ENCODE measurements at regions not wholly inside any gene's neighbourhood (a gene's known extent, or its start where the extent isn't known, plus 50 kb on each side); places are given as distances from the start of the nearest gene placed in this dataset.

DNA sequence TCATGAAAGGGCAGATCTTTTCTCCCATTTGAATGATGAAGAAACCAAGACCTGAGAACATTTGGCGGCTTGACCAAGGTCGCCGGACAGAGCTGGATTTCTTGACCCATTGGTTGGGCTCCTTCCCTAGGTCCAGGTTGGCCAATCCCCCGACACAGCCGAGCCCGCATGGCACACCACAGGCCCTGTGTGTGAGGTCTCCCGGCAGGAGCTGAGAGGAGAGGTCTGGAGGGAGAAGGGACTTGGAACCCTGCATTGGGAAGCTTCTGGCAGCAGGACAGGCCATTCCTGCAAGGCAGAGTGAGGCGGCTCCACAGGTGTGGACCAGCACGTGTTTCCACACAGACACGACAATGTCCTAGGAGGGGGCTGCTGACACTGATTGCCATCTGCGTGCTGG, 98.6 kb upstream of the THY1 start:
- DNase-seq (ENCODE audit: low read depth): no peak

DNA sequence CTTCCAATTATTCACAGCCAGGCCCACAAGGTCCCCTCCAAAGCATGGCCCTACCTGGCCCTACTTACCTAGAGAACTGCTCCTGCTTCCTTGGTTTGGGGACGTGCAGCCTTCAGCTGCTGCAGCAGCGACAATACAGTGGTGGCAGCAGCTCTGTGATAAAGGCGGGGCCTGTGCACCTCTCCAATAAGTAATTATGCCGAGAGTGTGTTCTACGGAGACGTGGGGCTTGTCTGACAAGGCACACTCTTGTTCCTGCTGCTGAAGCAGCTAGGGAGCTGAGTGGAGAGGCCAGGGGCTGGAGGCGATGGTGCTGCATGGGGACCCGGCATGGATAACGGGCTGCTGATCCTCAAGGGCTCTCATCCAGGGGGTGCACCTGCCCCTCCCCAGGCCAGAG, 98.0 kb upstream of the THY1 start:
- no peak for DNase-seq (ENCODE audit: low read depth)

DNA sequence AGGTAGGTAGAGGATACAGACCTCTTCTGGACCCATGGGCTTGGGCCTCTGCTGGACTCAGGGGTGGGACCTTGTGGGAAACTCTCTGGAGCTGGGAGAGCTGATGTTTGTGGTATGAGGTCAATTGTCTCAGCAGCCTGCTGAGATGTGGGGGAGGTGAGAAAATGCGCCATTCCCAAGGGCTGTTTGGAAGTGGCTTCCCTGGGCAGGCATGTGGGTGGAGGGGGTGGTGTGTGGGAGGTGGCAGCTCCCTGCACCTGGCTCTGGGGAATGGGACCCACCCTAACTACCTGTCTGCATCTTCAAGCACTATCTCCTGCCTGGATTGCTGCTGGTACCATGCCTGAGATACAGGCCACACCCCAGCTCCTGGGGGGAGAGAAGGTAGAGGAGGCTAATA, 97.4 kb upstream of the THY1 start:
- DNase-seq (ENCODE audit: low read depth): no peak

DNA sequence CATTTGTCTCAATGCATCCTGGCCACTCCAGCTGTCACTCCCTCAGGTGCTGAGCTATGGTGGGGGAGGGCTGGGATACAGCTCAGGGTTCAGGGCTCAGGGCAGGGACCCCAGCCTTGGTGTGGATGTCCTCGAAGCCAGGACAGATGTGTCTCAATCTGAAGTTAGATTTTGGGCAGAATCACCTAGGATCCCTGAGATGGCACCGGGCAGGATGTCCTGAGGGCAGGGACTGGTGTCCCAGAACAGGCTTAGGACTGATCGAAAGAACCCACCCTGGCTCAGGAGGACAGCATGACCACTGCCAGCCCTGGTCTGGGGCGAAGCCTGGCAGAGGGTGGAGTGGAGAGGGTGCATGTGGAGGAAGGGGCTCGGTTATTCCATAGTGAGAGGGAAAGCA, 96.8 kb upstream of the THY1 start:
- no peak for DNase-seq (ENCODE audit: low read depth)

DNA sequence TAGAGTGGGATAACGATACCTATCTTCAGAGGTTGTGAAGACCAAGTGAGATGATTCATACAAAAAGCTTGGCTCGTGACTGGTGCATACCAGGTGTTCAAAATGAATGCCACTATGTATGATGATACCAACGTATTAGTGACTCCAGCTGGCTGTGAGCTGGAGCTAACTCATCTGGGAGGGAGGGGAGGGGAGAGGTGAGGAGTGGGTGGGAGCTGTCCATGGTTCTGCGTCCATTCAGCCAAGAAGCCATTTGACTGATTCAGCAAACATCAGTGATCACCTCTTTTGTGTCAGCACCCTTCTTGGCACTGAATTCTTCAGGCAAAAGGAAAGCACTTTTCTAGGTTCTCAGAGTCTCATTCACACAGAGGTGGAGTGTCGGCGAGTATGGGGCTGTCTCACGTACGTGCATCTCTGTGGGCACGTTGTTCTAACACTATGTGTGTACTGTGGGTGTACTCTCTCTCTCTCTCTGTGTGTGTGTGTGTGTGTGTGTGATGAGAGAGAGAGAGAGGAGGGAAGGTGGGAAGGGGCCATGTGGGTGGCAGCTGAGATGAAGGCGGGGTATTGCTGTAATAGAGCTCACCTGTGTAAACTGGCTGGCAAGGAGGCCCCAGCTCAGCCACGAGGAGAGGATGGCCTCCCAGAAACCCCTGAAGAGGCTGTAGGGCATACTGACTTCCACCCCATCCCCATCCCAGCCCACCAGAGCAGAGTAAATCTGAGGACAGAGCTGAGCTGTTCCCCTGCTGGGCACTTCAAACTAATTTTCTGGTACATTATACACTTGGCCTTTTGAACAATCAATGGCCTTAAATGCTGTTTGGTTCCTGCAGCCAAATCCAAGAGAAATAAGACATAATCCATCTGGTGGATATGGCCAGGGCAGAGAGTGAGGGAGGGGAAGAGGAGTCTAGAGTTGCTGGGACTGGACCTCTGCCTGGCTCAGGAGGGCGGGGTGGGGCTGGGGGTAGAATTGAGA, 96.1 kb upstream of the THY1 start:
- DNase-seq (ENCODE audit: low read depth): peak; percentile 27

DNA sequence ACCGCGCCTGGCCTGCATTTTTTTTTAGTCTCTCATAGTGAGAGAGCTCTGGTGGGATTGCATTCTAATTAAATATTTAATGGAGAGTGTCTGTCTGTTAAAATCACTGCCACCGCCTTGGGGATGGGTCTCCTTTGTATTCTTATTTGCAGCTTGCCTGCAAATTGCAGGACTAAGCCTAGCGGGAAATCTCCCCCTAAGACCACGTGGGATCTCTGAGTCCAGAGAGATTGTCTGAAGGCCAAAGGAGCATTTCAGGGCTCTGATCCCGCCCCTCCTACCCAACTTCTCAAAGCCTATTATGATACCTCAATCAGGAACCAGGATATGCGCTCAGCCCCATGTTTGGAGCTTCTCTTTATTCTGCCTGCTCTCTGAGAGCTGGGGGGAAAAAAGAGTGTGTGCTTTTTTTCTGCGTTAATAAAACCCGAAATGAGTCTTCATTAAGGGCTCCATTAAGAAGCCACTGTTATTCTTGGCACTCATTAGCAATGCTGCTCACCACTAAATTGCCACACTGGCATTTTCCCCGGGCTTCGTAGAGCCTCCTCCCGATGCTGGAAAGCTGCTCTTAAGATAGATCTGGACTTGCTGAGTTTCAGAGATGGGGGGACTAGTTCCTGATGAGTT, 92.9 kb upstream of the THY1 start:
- DNase-seq (ENCODE audit: low read depth): no peak

DNA sequence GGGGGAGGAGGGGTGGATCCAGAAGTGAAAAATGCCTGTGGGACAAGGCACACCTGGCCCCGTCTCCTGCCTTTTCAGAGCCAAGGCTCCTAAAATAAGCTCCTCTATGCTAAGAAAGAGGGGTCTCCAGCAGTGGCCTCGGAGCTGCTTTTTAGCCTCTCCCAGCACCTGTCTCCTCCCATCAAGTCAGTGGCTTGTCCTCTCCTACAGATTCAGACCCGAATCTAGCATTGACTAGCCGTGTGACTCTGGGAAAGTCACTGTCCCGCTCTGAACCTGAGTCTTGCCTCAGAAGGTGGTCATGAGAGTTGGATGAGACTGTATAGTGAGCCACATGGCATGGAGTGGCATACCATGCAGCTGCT, 90.8 kb upstream of the THY1 start:
- no peak for DNase-seq (ENCODE audit: low read depth)

DNA sequence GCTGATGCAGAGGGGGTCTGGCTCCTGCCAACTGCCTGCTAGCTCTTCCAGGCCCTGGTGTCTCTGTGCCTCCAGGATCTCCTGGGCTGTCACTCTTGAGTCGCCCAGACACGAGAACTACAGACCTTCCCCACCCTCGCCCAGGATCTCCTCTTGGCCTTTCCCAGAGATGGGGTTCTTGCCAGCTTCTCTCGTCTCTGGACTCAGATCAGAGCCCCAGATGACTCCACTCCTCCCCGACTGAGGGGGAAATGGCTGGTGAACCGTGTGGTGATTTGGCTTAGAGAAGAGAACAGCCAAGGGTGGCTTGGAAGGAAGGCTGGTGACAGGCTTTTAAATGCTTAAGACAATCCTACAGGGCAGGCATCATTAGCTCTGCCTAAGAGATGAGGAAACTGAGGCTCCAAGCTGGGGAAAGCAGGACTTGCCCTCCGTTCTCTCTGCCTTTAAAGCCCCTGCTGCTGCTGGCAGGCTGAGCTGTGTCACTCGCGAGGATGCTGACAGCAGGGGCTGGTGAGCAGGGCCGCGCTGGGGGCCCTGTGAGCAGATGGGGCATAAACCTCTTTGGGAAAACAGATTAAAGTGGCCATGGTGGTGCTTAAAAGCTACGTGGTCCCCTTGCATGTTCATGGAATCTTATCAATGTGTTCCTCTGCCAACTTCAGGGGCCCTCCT, 90.3 kb upstream of the THY1 start:
- no peak for DNase-seq (ENCODE audit: low read depth)

DNA sequence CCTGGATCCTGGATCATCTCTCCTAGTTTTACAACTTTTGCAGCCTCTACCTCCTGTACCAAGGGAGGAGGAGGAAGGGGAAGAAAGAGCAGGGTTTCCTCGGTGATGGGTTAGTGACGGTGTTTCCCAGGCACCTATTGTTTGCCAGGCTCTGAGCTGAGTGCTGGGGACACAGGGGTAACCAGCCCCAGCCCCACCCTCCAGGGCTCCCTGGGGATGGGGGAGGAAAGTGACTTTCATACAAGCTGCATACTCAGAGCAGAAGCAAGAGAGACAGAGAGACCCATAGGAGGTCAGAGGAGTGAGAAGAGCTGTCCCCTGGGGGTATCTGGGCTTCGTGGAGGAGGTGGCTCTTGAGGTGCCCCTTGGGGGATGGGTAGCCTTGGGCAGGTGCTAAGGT, 89.4 kb upstream of the THY1 start:
- no peak for DNase-seq (ENCODE audit: low read depth)

DNA sequence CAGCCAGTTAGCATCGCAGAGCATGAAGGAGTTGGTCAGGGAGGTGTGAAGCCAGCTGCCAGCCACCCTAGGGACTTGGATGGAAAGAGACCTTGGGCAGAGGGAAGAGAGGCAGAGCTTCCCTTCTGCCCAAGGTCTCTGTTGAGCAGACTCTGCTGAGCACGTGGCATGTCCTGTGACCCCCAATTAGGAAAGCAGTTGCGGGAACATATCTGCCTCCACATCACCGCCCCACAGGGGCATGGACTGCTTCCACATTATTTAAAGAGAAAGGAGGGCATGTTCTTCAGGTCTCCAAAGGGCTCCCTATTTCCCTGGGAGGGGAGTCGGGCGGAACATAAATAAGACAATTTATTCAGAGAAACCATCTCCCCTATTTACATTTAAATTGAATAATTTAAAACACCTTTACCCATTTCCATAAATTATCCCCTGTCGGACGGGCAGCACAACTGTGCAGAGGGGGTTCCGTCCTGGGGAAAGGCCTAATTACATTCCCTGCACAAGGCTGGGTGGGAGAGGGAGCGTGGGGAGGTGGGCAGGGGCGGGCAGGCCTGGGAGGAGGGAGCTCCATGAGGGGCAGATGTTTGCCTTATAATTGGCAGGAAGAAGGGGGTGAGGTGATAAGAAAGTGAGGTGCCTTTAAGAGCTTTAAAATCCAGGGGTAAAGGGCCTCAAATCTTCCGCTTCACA, 88.8 kb upstream of the THY1 start:
- no peak for DNase-seq (ENCODE audit: low read depth)

DNA sequence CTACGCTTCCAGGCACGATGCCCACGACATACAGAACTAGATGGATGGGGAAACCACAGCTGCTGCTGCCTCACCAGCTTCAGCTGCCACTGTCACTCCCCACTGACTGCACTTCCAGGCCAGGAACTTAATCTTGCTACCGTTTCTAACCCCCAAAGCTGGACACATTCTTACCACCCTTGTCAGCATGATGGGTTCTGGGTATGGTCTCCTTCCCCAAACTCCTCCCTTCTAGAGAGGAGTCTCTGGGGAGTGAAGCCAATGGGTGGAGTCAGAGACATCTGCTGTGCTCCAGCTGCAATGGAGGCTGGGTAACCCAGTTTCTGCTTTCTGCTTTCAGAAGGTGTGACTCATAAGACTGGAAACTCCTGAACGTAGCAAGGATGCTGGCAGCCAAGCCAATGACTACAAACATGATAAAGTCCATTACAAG, 87.0 kb upstream of the THY1 start:
- DNase-seq (ENCODE audit: low read depth): peak; percentile 59

DNA sequence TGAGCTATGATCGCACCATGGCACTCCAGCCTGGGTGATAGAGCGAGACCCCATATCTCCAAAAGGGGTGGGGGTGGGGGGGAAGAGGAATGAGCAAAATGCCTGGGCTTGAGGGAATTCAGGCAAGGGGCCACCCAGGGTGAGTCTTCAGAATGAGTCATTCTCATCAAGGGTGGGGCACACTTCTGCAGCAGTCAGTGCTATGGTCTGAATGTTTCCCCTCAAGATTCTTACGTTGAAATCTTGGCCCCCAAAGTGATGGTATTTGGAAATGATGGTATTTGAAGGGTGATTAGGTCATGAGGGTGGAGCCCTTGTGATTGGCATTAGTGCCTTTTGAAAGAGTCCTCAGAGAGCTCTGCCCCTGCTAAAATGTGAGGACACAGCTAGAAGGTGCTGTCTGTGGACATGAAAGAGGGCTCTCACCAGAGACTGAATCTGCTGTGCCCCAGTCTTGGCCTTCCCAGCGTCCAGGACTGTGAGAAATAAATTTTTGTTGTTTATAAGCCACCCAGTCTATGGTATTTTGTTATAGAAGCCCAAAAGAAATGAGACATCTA, 86.4 kb upstream of the THY1 start:
- DNase-seq (ENCODE audit: low read depth): no peak

DNA sequence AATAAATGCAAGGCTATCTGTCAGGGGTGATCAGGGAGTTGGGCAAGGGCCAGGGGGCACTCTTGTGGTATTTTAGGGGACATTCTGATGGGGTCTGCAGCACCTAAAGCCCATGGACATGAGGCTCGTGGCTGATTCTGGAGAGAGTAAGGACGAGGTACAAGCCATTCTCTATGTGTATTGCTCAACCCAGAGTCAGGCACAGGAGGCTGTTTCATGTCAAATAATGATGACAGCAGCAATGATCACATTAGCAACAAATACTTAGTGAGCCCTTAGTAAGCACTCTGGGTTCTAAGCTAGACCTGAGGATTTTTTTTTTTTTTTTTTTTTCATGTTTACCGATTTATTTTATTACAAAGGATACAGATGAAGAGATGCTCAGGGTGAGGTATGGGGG, 83.5 kb upstream of the THY1 start:
- DNase-seq (ENCODE audit: low read depth): no peak

DNA sequence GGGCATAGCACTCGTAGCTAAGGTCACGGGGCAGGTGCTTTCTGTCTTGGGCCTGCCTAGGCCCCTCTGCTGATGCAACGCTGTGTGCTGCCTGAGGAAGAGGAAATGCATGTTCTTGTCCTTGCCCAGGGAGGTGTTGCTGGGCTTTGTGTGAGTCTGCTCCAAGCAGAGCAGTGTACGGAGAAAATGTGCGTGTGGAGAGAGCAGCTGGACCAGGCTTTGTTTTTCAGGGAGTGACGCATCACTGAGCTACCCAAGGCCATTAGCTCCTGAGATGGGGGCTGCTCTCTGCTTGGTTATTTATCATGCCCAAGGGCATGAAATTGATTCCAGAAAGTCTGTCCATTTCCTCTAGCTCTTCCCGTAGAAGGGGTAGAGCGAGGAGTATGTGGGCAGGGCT, 82.9 kb upstream of the THY1 start:
- DNase-seq (ENCODE audit: low read depth): peak; percentile 43

DNA sequence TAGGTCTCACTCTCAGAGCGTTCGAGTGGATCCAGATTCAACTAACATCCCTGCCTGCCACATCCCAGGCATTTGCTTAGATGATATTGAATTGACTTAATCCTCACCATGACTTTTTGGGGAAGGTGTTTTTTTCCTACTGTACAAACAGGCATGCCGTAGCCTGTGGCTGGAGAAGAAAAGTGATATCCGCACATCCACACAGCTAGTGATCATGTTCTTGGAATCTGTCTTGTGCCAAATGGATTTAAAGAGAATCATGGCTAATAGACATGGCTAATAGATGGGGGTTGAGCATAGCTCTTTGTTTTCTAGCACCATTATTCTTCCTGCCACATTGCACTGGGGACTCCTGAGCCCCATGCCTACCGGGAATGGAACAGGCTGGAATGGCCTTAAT, 82.1 kb upstream of the THY1 start:
- DNase-seq (ENCODE audit: low read depth): no peak

DNA sequence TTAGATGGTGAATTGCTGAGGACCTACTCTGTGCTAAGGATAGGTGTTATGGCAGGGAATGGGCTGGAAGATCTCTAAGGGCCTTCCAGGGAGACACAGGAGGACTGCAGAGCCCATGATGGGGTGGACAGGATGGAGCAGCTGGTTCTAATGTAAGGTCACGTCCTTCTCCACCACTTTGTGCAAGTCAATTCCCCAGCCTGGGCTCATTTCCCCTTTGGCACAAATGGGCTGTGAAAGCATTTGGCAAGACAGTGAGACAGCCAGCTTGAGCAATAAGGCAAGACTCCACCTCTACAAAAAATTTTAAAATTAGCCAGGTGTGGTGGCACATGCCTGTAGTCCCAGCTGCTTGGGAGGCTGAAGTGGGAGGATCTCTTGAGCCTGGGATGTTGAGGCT, 81.4 kb upstream of the THY1 start:
- DNase-seq (ENCODE audit: low read depth): no peak

DNA sequence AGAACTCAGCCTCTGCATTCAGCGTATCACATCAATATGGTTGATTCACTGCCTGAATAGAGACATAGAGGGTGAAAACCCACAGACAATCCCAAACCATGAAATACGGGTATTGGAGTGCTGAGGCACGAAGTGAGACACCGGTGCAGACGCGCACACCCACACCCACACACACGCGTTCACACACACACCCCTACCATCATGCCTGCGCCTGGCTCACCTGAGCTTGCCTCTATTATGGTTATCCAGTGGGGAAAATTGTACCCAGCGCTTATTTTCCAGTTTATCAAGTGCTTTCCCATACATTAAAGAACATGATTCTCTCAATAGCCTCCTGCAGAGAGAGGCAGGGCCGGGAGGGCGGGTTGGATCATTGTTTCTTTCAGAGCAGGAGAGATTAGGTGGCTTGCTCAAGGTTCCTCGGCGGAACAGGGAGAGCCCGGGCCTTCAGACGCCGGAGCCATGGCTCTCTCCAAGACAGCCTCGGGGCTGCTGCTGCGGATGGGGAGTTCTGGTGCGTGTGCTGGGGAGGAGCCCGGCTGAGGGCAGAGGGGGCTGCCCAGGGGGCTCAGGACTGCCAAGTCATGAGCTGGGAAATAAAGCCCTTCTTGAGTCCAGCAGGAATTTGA, 78.9 kb upstream of the THY1 start:
- no peak for DNase-seq (ENCODE audit: low read depth)

DNA sequence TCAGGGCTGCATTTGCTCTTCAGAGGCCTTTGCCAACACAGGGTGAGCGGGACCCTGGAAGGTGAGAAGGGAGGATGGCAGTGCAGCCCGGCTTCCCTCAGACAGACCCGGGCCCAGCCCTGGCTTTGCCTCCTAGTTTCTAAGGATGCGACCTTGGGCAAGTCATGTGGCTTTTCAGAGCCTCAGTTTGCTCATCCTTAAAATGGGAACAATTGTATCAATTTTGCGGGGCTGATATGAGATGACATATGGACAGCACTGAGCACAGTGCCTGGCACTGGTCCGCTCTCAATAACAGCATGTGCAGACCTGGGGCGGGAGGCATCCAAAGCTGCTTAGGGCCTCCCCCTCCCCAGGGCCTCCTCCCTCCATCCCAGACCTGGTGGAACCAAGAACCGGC, 74.7 kb upstream of the THY1 start:
- no peak for DNase-seq (ENCODE audit: low read depth)

DNA sequence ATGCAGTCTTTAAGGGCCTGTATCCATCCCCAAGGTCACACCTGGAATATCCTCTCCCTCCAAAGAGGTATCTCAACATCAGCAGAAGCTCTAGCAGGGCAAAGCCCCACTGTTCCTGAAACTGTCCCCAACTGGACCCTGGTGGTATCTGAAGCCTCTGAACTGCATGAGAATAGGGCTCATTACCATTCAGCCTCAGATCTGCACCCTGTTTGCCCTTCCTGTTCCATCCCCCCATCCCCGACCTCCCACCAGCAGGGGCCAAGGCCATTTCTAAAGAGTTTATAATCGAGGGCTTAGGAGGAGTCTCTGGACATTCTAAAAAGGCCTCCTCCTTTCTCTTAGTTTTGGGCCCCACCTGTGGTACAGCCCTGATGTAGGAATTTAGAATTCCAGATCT, 74.0 kb upstream of the THY1 start:
- no peak for DNase-seq (ENCODE audit: low read depth)

DNA sequence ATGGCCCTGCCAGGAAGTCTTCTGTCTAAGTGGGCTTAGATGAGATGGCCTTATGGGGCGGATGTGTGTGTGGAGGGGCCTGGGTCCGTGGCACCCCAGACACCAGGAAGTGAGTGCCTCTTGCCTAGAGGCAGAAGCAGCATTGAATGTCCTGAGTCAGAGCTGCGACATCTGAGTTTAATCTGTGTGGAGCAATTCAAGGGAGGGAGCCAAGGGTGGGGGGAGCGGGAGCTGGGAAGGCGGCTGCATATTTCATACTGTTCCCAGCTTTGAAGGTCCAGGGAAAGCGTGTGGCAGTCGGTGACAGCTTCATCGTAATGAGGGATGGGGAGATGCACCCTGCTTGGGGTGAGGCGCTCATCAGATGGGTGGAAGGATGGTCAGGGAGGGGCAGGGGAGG, 73.5 kb upstream of the THY1 start:
- DNase-seq (ENCODE audit: low read depth): peak; percentile 15

DNA sequence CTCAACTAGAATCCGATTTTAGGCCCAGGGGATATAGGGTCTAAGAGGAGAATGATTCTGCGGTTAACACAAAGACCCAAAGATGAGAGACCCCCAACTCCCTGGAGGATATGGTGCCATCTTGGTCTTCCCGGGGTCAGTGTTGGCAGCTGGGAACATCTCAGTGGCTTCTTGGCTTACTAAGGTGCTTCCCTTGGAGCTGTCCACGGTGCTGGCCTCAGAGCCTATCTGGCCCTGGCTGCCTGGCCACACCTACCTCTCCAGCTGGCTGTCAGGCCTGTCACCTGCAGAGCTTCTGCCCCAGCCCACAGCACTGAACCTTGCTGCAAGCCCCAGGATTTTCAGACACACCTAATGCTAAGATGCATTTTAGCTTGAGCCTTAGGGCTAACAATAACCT, 70.7 kb upstream of the THY1 start:
- peak; percentile 44 for DNase-seq (ENCODE audit: low read depth)

All from M059J (cell line).